ENCODE measurements at regions not wholly inside any gene's neighbourhood (a gene's known extent, or its start where the extent isn't known, plus 50 kb on each side); places are given as distances from the start of the nearest gene placed in this dataset.

- Histone ChIP-seq H2BK5ac (ENCODE audit: low read depth, low read length, poor library complexity, severe bottlenecking) (no peak overlapping the region), H4K8ac (ENCODE audit: low read depth in 2 of 2, low read length in 2 of 2) (no peak overlapping the region), H2BK20ac (ENCODE audit: low read depth, low read length) (no peak overlapping the region), H3K4me1 (ENCODE audit: control insufficient read depth, insufficient read depth, low read length) (no peaks in the 10 kb centered on the region), H2BK120ac (ENCODE audit: low read depth, low read length) (no peak overlapping the region), H2AFZ (replicated peaks; ENCODE audit: low read length, poor library complexity) (no peak overlapping the region), H4K5ac (ENCODE audit: low read depth, low read length) (no peak overlapping the region), H3K27ac (ENCODE audit: insufficient read depth, low read length) (no peak overlapping the region), H3K79me1 (ENCODE audit: low read depth in 1 of 2, low read length in 2 of 2) (no peaks in the 10 kb centered on the region), H3K4me2 (ENCODE audit: low read depth, low read length) (no peak overlapping the region), H2AK9ac (replicated peaks; ENCODE audit: low read depth, low read length, poor library complexity) (no peak overlapping the region), H3K9me3 (ENCODE audit: control insufficient read depth, insufficient read depth, low read length) (no peaks in the 10 kb centered on the region), H3K9me1 (ENCODE audit: insufficient read depth, low read length) (no peaks in the 10 kb centered on the region), H3K14ac (replicated peaks; ENCODE audit: low read depth, low read length) (no peak overlapping the region), H2BK15ac (ENCODE audit: low read depth, low read length) (no peak overlapping the region), H2AK5ac (ENCODE audit: low read depth, low read length) (no peak overlapping the region), H3K56ac (ENCODE audit: extremely low read depth, insufficient read depth, low read length) (no peak overlapping the region), H3K36me3 (ENCODE audit: control insufficient read depth, insufficient read depth, low read length) (no peaks in the 10 kb centered on the region), H3K23ac (ENCODE audit: low read depth, low read length) (no peak overlapping the region), H4K91ac (ENCODE audit: insufficient read depth, low read depth, low read length) (no peak overlapping the region), H3K4me3 (ENCODE audit: insufficient read depth, low read depth, low read length) (no peak overlapping the region), H3K27me3 (ENCODE audit: control insufficient read depth, insufficient read depth, low read length) (no peaks in the 10 kb centered on the region), H3K18ac (ENCODE audit: low read depth, low read length) (no peak overlapping the region), H4K20me1 (ENCODE audit: insufficient read depth, low read length) (no peaks in the 10 kb centered on the region), H3K9ac (ENCODE audit: low read depth, low read length) (no peak overlapping the region), H3K4ac (ENCODE audit: low read depth, low read length) (no peak overlapping the region)
- intact Hi-C loops (cut with micrococcal nuclease) (no loop called here), dilution Hi-C loops (cut with HindIII; ENCODE audit: low sequenced_read_pairs, unreplicated experiment) (no loop called here), in situ Hi-C loops (cut with MboI; ENCODE audit: low sequenced_read_pairs) (no loop called here)
- no TSS peak for BruUV-seq (replicated peaks)
- ATAC-seq (ENCODE audit: low read depth) (no peak), DNase-seq (no peak)
- no peak for TF ChIP-seq FOS (IDR thresholded peaks at IDR 0.05; ENCODE audit: low read depth, low read length)
- TF ChIP-seq BHLHE40 (IDR thresholded peaks at IDR 0.05; ENCODE audit: low read depth, low read length), result no peak
- POLR2A ChIA-PET (ENCODE audit: unreplicated experiment), result no interaction called here
- CTCF ChIA-PET, result no interaction called here
- no CpG with 5 or more reads among the region's 5 CpGs for WGBS, 2 experiments (ENCODE audit: extremely low coverage in 2 of 2, insufficient read length in 1 of 2)
Measured at GRCh38 chr6:151701911-151702562, 105.4 kb upstream of the ESR1 start.
